H1 (cell line): ENCODE measurements at regions not wholly inside any gene's neighbourhood (a gene's known extent, or its start where the extent isn't known, plus 50 kb on each side); places are given as distances from the start of the nearest gene placed in this dataset.

ENCODE experiments used
- BACH1 ChIP-seq: IDR thresholded peaks from 2 replicates; pipeline ENCODE4 v1.6.1; 2012; ENCODE audit warnings: low read length, improper control_type of control experiment
- CHD7 ChIP-seq: fragments of 300-600 bp; sonication (generic); IDR thresholded peaks from 2 replicates; pipeline ENCODE4 v1.7.1; 2012; ENCODE audit warnings: low read length, moderate library complexity, mild to moderate bottlenecking, inconsistent platforms; ENCODE audit not compliant: insufficient replicate concordance
- RBBP5 ChIP-seq: IDR thresholded peaks from 2 replicates; pipeline ENCODE4 v1.7.1; 2012; ENCODE audit warnings: low read depth, mild to moderate bottlenecking, inconsistent platforms, low read length, moderate library complexity, borderline replicate concordance
- SRF ChIP-seq: IDR thresholded peaks from 2 replicates; pipeline ENCODE4 v1.6.1; 2011; ENCODE audit warnings: mild to moderate bottlenecking, low read depth, low read length, moderate library complexity
- TF ChIP-seq, protein P1 (sequence below): IDR thresholded peaks from 2 replicates; pipeline ENCODE4 v1.6.1; 2012; ENCODE audit warnings: inconsistent platforms
- TF ChIP-seq, protein P2 (sequence below): IDR thresholded peaks from 2 replicates; pipeline ENCODE4 v1.6.1; 2011; ENCODE audit warnings: low read depth, mild to moderate bottlenecking, low read length; ENCODE audit not compliant: insufficient read depth

DNA sequence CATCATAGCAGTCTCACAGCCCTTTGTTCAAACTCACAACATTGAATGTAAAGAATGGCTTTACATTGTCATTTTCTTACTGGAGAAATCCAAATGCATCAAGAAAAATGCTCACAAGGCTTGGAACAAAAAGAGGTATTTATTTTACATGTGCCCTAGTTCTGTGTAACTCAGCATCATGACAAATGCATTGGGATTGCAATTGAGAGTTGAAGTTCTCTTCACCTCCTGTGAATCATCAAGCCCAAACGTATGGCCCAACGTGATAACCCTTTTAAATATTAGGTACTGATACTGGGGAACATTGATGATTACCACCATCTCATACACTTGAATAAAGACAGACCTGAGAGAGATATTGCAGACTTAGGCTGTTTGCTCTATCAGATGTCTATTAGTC lies 61.6 kb downstream of the GASK1B start (continued):
- TF ChIP-seq CHD7: no peak
- TF ChIP-seq SRF: no peak
- no peak for TF ChIP-seq RBBP5
- TF ChIP-seq, protein P1, sequence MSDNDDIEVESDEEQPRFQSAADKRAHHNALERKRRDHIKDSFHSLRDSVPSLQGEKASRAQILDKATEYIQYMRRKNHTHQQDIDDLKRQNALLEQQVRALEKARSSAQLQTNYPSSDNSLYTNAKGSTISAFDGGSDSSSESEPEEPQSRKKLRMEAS: no peak
- TF ChIP-seq, protein P2, sequence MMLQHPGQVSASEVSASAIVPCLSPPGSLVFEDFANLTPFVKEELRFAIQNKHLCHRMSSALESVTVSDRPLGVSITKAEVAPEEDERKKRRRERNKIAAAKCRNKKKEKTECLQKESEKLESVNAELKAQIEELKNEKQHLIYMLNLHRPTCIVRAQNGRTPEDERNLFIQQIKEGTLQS: no peak
- no peak for TF ChIP-seq BACH1
